CD14-positive monocyte (primary cell): ENCODE measurements at regions not wholly inside any gene's neighbourhood (a gene's known extent, or its start where the extent isn't known, plus 50 kb on each side); places are given as distances from the start of the nearest gene placed in this dataset.

ENCODE experiments used
- DNase-seq, 3 donors: peaks; one replicate each; pipeline ENCODE4 v3.0.0-alpha.2; 2011 to 2022
- H2AFZ ChIP-seq: 2 replicates; pipeline ENCODE4 v1.6.0; 2012; ENCODE audit warnings: mild to moderate bottlenecking, low read depth, low read length, inconsistent platforms; ENCODE audit not compliant: insufficient read depth, poor library complexity, severe bottlenecking
- H3K27ac ChIP-seq, 2 donors: 1 replicate in 1 of 2; 2 replicates in 1 of 2; pipeline ENCODE4 v1.5.1; 2012 to 2013; ENCODE audit warnings: low read length in 2 of 2, control low read depth in 1 of 2, inconsistent platforms in 1 of 2, low read depth in 1 of 2, mild to moderate bottlenecking in 1 of 2
- H3K27me3 ChIP-seq, 2 donors: one replicate each; pipeline versions ENCODE4 v1.6.0 to v1.6.1; 2011 to 2013; ENCODE audit warnings: low read length in 2 of 2; ENCODE audit not compliant: control insufficient read depth in 2 of 2, insufficient read depth in 2 of 2
- H3K36me3 ChIP-seq, 2 donors: replicated peaks in 1 of 2; 1 replicate in 1 of 2; 2 replicates in 1 of 2; pipeline versions ENCODE4 v1.5.1 to v1.6.1; 2012 to 2013; ENCODE audit warnings: low read length in 2 of 2, control low read depth in 1 of 2, inconsistent platforms in 1 of 2, mild to moderate bottlenecking in 1 of 2; ENCODE audit not compliant: insufficient read depth in 2 of 2, control insufficient read depth in 1 of 2
- H3K4me1 ChIP-seq, 2 donors: 1 replicate in 1 of 2; 2 replicates in 1 of 2; pipeline versions ENCODE4 v1.5.1 to v1.6.1; 2012 to 2013; ENCODE audit warnings: low read length in 2 of 2, control low read depth in 1 of 2, inconsistent platforms in 1 of 2, mild to moderate bottlenecking in 1 of 2, moderate library complexity in 1 of 2; ENCODE audit not compliant: insufficient read depth in 2 of 2, control insufficient read depth in 1 of 2
- H3K4me2 ChIP-seq: replicated peaks from 2 replicates; pipeline ENCODE3; 2012; ENCODE audit warnings: low read length, moderate library complexity, mild to moderate bottlenecking; ENCODE audit not compliant: poor library complexity, severe bottlenecking; ENCODE audit errors: extremely low read depth
- H3K4me3 ChIP-seq, 3 experiments: fragments of 200-600 bp in 1 of 3; sonication (generic) in 1 of 3; replicated peaks in 1 of 3; 1 replicate in 2 of 3; 2 replicates in 1 of 3; pipeline ENCODE4 v1.5.1; 2011 to 2013; ENCODE audit warnings: low read length in 3 of 3, mild to moderate bottlenecking in 3 of 3, control low read depth in 2 of 3, low read depth in 2 of 3, inconsistent platforms in 1 of 3, moderate library complexity in 1 of 3
- H3K79me2 ChIP-seq: 2 replicates; pipeline ENCODE4 v1.6.0; 2012; ENCODE audit warnings: mild to moderate bottlenecking, control low read depth, inconsistent platforms, low read length, moderate library complexity; ENCODE audit not compliant: insufficient read depth
- H3K9ac ChIP-seq: 2 replicates; pipeline ENCODE4 v1.6.0; 2017; ENCODE audit warnings: low read length, mild to moderate bottlenecking; ENCODE audit not compliant: insufficient read depth, poor library complexity, severe bottlenecking
- H3K9me3 ChIP-seq, 2 donors: replicated peaks in 1 of 2; 1 replicate in 1 of 2; 2 replicates in 1 of 2; pipeline versions ENCODE4 v1.5.1 to v1.6.1; 2012 to 2013; ENCODE audit warnings: low read length in 2 of 2, control low read depth in 1 of 2; ENCODE audit not compliant: control insufficient read depth in 1 of 2, insufficient read depth in 1 of 2
- H4K20me1 ChIP-seq: 2 replicates; pipeline ENCODE4 v1.6.0; 2012; ENCODE audit warnings: mild to moderate bottlenecking, low read length, control low read depth, moderate library complexity; ENCODE audit not compliant: insufficient read depth
- H3K27ac Mint-ChIP-seq, 7 donors: one replicate each; pipeline ENCODE4 v1.8.0; 2020; ENCODE audit warnings: mild to moderate bottlenecking in 7 of 7, mixed read lengths in 7 of 7, moderate library complexity in 6 of 7, inconsistent platforms in 2 of 7
- H3K27me3 Mint-ChIP-seq, 3 donors: one replicate each; pipeline ENCODE4 v1.8.0; 2021 to 2022; ENCODE audit warnings: low read depth in 3 of 3, mild to moderate bottlenecking in 3 of 3, mixed read lengths in 3 of 3, moderate library complexity in 3 of 3, inconsistent platforms in 1 of 3
- H3K36me3 Mint-ChIP-seq, 2 donors: one replicate each; pipeline ENCODE4 v1.8.0; 2020; ENCODE audit warnings: mixed read lengths in 2 of 2, inconsistent platforms in 1 of 2, mild to moderate bottlenecking in 1 of 2
- H3K4me1 Mint-ChIP-seq: one replicate; pipeline ENCODE4 v1.8.0; 2020; ENCODE audit warnings: mild to moderate bottlenecking, mixed read lengths
- H3K4me3 Mint-ChIP-seq, 2 donors: one replicate each; pipeline ENCODE4 v1.8.0; 2020; ENCODE audit warnings: mild to moderate bottlenecking in 2 of 2, mixed read lengths in 2 of 2, moderate library complexity in 1 of 2
- H3K9me3 Mint-ChIP-seq, 7 donors: one replicate each; pipeline ENCODE4 v1.8.0; 2020 to 2022; ENCODE audit warnings: mixed read lengths in 7 of 7, mild to moderate bottlenecking in 6 of 7, moderate library complexity in 6 of 7, inconsistent platforms in 2 of 7
- WGBS: methylation state at CpG from one replicate; pipeline ENCODE4 v1.1.5; 2013; ENCODE audit warnings: missing lambda C conversion rate; ENCODE audit not compliant: insufficient coverage; 5-methylcytosine and 5-hydroxymethylcytosine counted together
- intact Hi-C, 2 donors: fragments of 100-400 bp; cut with micrococcal nuclease; formaldehyde crosslinking; loops; one replicate each; pipeline versions ENCODE4 v1.15.0 to v1.15.1; 2023
- TF ChIP-seq, protein P1 (sequence below): fragments of 200-600 bp; IDR thresholded peaks from one replicate; pipeline ENCODE4 v1.8.0; 2022; ENCODE audit warnings: antibody characterized with exemption, mild to moderate bottlenecking

DNA sequence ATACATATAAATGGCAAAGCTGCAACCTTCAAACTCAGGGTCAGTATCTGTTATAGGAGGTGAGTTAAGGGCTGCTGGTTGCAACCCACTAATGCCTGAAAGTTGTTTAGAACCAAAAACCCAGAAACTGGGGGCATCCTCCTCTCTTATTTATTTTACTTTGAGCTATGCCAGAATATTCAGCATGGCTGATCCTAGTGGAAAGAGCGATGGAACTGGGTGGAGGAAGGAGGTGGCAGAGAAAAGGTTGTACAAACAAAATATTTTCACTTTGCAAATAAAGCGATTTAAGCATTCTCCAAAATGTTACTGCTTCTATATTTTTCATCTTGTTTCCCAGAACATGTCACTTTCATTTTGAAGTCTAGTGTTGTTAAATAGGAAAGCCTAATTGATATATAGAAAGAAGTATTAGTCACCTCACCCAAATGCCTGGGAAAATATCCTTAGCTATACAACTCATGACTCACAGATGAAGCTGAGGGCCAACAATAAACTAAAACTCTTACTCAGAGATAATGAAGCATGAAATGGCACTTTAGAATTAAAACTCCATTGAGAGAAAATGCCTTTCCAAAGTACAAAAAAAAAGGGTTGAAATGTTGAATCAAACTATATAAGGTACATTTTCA, 251.4 kb upstream of the UBE2E3 start:
- intact Hi-C loops: no loop called here
- Mint-ChIP-seq H3K9me3 (peaks cover 0 to 2% (median 0%) of the 10 kb centered on the region in 7 donors), H3K4me1 (no peaks in the 10 kb centered on the region), H3K4me3 (no peak overlapping the region), H3K27me3 (no peaks in the 10 kb centered on the region), H3K36me3 (no peaks in the 10 kb centered on the region), H3K27ac (no peak overlapping the region)
- Histone ChIP-seq H3K36me3 (no peaks in the 10 kb centered on the region), H3K4me1 (no peaks in the 10 kb centered on the region), H3K4me2 (no peak overlapping the region), H3K79me2 (no peaks in the 10 kb centered on the region), H3K9ac (no peak overlapping the region), H3K27ac (no peak overlapping the region), H3K27me3 (no peaks in the 10 kb centered on the region), H4K20me1 (no peaks in the 10 kb centered on the region), H2AFZ (no peak overlapping the region), H3K4me3 (no peak overlapping the region), H3K9me3 (no peaks in the 10 kb centered on the region)
- DNase-seq: no peak
- TF ChIP-seq, protein P1, sequence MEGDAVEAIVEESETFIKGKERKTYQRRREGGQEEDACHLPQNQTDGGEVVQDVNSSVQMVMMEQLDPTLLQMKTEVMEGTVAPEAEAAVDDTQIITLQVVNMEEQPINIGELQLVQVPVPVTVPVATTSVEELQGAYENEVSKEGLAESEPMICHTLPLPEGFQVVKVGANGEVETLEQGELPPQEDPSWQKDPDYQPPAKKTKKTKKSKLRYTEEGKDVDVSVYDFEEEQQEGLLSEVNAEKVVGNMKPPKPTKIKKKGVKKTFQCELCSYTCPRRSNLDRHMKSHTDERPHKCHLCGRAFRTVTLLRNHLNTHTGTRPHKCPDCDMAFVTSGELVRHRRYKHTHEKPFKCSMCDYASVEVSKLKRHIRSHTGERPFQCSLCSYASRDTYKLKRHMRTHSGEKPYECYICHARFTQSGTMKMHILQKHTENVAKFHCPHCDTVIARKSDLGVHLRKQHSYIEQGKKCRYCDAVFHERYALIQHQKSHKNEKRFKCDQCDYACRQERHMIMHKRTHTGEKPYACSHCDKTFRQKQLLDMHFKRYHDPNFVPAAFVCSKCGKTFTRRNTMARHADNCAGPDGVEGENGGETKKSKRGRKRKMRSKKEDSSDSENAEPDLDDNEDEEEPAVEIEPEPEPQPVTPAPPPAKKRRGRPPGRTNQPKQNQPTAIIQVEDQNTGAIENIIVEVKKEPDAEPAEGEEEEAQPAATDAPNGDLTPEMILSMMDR: no peak
- WGBS: no CpG with 5 or more reads among the region's 2 CpGs

DNA sequence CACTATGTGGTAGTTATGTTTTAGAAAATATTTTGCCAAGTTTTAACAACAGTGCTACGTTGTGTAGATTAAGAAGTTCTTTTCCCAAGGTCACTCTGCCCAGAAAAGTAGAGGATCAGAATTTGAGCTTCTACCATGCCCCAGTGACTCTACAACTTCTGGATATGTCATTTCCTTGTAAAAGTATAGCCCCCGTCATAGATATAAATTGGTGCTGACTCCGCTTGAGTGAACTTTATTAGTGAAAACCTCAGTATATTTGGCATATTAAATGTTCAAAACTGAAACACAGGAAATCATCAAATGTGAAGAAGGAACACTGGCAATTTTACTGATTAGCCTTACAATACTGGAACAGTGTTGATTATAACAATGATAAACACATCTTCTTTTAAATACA, 256.7 kb upstream of the UBE2E3 start:
- H3K36me3 Mint-ChIP-seq: no peaks in the 10 kb centered on the region
- Histone ChIP-seq H3K36me3 (no peaks in the 10 kb centered on the region), H3K9me3 (no peaks in the 10 kb centered on the region), H3K4me2 (no peak overlapping the region), H3K27ac (no peak overlapping the region), H3K4me1 (no peaks in the 10 kb centered on the region), H3K9ac (no peak overlapping the region), H2AFZ (no peak overlapping the region), H3K27me3 (no peaks in the 10 kb centered on the region), H3K79me2 (no peaks in the 10 kb centered on the region), H4K20me1 (no peaks in the 10 kb centered on the region), H3K4me3 (no peak overlapping the region)
- DNase-seq: no peak
- H3K27ac Mint-ChIP-seq: no peak overlapping the region
- peaks cover 0 to 3% (median 0%) of the 10 kb centered on the region in 7 donors for H3K9me3 Mint-ChIP-seq
- WGBS: 100% methylated on average over 1 of the region's 3 CpGs
- intact Hi-C loops: no loop called here
- TF ChIP-seq, protein P1: no peak
- H3K27me3 Mint-ChIP-seq: peaks cover 0 to 2% (median 0%) of the 10 kb centered on the region in 3 donors
- H3K4me1 Mint-ChIP-seq: no peaks in the 10 kb centered on the region
- no peak overlapping the region for H3K4me3 Mint-ChIP-seq
